K562 (cell line): ENCODE measurements at regions not wholly inside any gene's neighbourhood (a gene's known extent, or its start where the extent isn't known, plus 50 kb on each side); places are given as distances from the start of the nearest gene placed in this dataset.

ENCODE experiments used
- ATAC-seq: fragments of 200-7000 bp; cut with Tn5 transposase; 3 replicates; pipeline ENCODE4 v1.9.1; 2020; ENCODE audit warnings: moderate library complexity
- BruUV-seq: library from RNA; stranded (reverse); fragments of 400-500 nt; replicated peaks from 2 replicates; lab custom pipeline; 2021; lab: Mats Ljungman, UMichigan
- CTCF ChIA-PET: fragments of 300-600 bp; formaldehyde crosslinking; extraction: SDS; loops from one replicate; lab custom pipeline; 2021; ENCODE audit warnings: low intra/inter-chr PET ratio; lab: Yijun Ruan, JAX
- POLR2A ChIA-PET: fragments of 300-600, 350-650 bp; sonication (Branson Sonifier 250); formaldehyde crosslinking; extraction: SDS; loops from one replicate; lab custom pipeline; 2021; ENCODE audit warnings: antibody characterized with exemption, inconsistent platforms; lab: Yijun Ruan, JAX
- DNase-seq, 4 experiments: peaks; one replicate each; pipeline versions ENCODE4 v3.0.0 to v3.0.0-alpha.2; 2011 to 2018; ENCODE audit warnings: low spot score in 3 of 4, mixed read lengths in 3 of 4; ENCODE audit errors: extremely low read depth in 1 of 4
- FAIRE-seq: peaks from 2 replicates; lab custom pipeline; 2011; peaks lifted over from hg19 to GRCh38; lab: Jason Lieb, UNC
- H2AFZ ChIP-seq: 2 replicates; pipeline ENCODE4 v1.6.0; 2011; ENCODE audit warnings: low read depth, low read length, control low read depth, inconsistent platforms
- H3K27ac ChIP-seq: fragments of 200-600 bp; 3 replicates; pipeline ENCODE4 v1.8.0; 2011; ENCODE audit warnings: low read depth, mild to moderate bottlenecking, control low read depth, inconsistent platforms, low read length, moderate library complexity, mixed read lengths; ENCODE audit errors: extremely low read depth
- H3K27me3 ChIP-seq, 2 experiments: fragments of 300-600 bp in 1 of 2; 2 replicates in 1 of 2; 3 replicates in 1 of 2; pipeline versions ENCODE4 v1.6.0 to v1.8.0; 2011; ENCODE audit warnings: inconsistent platforms in 2 of 2, low read length in 2 of 2, mild to moderate bottlenecking in 1 of 2, mixed read lengths in 1 of 2, moderate library complexity in 1 of 2; ENCODE audit not compliant: control insufficient read depth in 2 of 2, insufficient read depth in 2 of 2
- H3K36me3 ChIP-seq: fragments of 300-600 bp; 3 replicates; pipeline ENCODE4 v1.8.0; 2011; ENCODE audit warnings: mild to moderate bottlenecking, low read length, inconsistent platforms; ENCODE audit not compliant: control insufficient read depth, insufficient read depth
- H3K4me1 ChIP-seq, 2 experiments: fragments of 200-600 bp in 1 of 2; replicated peaks in 1 of 2; 2 replicates in 1 of 2; 3 replicates in 1 of 2; pipeline versions ENCODE4 v1.5.1 to v1.8.0; 2011; ENCODE audit warnings: inconsistent platforms in 2 of 2, low read length in 2 of 2, mild to moderate bottlenecking in 1 of 2, mixed read lengths in 1 of 2, moderate library complexity in 1 of 2; ENCODE audit not compliant: control insufficient read depth in 2 of 2, insufficient read depth in 2 of 2
- H3K4me2 ChIP-seq: 2 replicates; pipeline ENCODE4 v1.6.1; 2011; ENCODE audit warnings: low read length, control low read depth, inconsistent platforms, mixed read lengths; ENCODE audit not compliant: insufficient read depth
- H3K4me3 ChIP-seq: fragments of 200-600 bp; sonication (generic), shearing (Covaris generic); 2 replicates; pipeline ENCODE4 v1.5.1; 2016; ENCODE audit warnings: control low read depth, inconsistent platforms
- H3K79me2 ChIP-seq: fragments of 200-600 bp; 3 replicates; pipeline ENCODE4 v1.8.0; 2011; ENCODE audit warnings: low read length, inconsistent platforms; ENCODE audit not compliant: control insufficient read depth, insufficient read depth
- H3K9ac ChIP-seq, 2 experiments: 2 replicates each; pipeline versions ENCODE4 v1.6.0 to v1.6.1; 2011; ENCODE audit warnings: low read depth in 2 of 2, low read length in 2 of 2, control low read depth in 1 of 2, inconsistent platforms in 1 of 2, mild to moderate bottlenecking in 1 of 2, mixed read lengths in 1 of 2; ENCODE audit not compliant: insufficient read depth in 1 of 2
- H3K9me1 ChIP-seq: one replicate; pipeline ENCODE4 v1.6.0; 2011; ENCODE audit warnings: inconsistent platforms, mild to moderate bottlenecking, low read length, moderate library complexity; ENCODE audit not compliant: control insufficient read depth, insufficient read depth
- H3K9me3 ChIP-seq: replicated peaks from 2 replicates; pipeline ENCODE4 v1.5.1; 2011; ENCODE audit warnings: low read depth, low read length, inconsistent platforms; ENCODE audit not compliant: control insufficient read depth, insufficient read depth
- H4K20me1 ChIP-seq: replicated peaks from 2 replicates; pipeline ENCODE4 v1.6.1; 2011; ENCODE audit warnings: low read length, inconsistent platforms, mixed read lengths; ENCODE audit not compliant: control insufficient read depth, insufficient read depth
- CREM ChIP-seq: IDR thresholded peaks from 2 replicates; pipeline ENCODE4 v1.6.1; 2014; ENCODE audit warnings: antibody characterized with exemption, low read depth
- EGR1 ChIP-seq: fragments of 450-650 bp; conservative IDR thresholded peaks from 2 replicates; pipeline ENCODE4 v1.6.1; 2017; ENCODE audit warnings: mild to moderate bottlenecking
- EHMT2 ChIP-seq: fragments of 450-650 bp; IDR thresholded peaks from 2 replicates; pipeline ENCODE4 v1.6.1; 2018; ENCODE audit warnings: antibody characterized with exemption
- ELF1 ChIP-seq: fragments of 200-800 bp; sonication (Bioruptor generic); IDR thresholded peaks from 2 replicates; pipeline ENCODE4 v1.6.1; 2016; ENCODE audit warnings: missing genetic modification characterization, missing compliant biosample characterization
- EP300 ChIP-seq: IDR thresholded peaks from 2 replicates; pipeline ENCODE4 v1.6.1; 2012; ENCODE audit warnings: low read length, improper control_type of control experiment
- FOXA3 ChIP-seq, 2 experiments: fragments of 450-650 bp in 1 of 2; sonication (generic) in 1 of 2; formaldehyde crosslinking; IDR thresholded peaks in 1 of 2; conservative IDR thresholded peaks in 1 of 2; 2 replicates each; pipeline versions ENCODE4 v1.4.0 to v1.8.0; 2020 to 2022; ENCODE audit warnings: mild to moderate bottlenecking in 2 of 2, missing genetic modification reagents in 1 of 2
- FOXK2 ChIP-seq, 2 experiments: fragments of 450-650 bp; IDR thresholded peaks in 1 of 2; conservative IDR thresholded peaks in 1 of 2; 2 replicates each; pipeline ENCODE4 v1.6.1; 2016; ENCODE audit warnings: low read depth in 2 of 2, mild to moderate bottlenecking in 1 of 2
- GABPB1 ChIP-seq: sonication (generic); formaldehyde crosslinking; IDR thresholded peaks from 2 replicates; pipeline ENCODE4 v1.8.0; 2022; ENCODE audit warnings: mild to moderate bottlenecking, missing genetic modification reagents
- HCFC1 ChIP-seq: IDR thresholded peaks from 2 replicates; pipeline ENCODE4 v1.6.1; 2012; ENCODE audit warnings: low read depth, low read length, improper control_type of control experiment
- KHSRP ChIP-seq: fragments of 450-650 bp; IDR thresholded peaks from 2 replicates; pipeline ENCODE4 v1.6.1; 2017
- MTF1 ChIP-seq: fragments of 250-450 bp; sonication (Bioruptor Pico); IDR thresholded peaks from 2 replicates; pipeline ENCODE4 v1.9.0; 2021; ENCODE audit warnings: moderate library complexity, mild to moderate bottlenecking, inconsistent platforms, borderline replicate concordance
- NFRKB ChIP-seq: fragments of 450-650 bp; IDR thresholded peaks from 2 replicates; pipeline ENCODE4 v1.6.1; 2016; ENCODE audit warnings: low read depth
- RBFOX2 ChIP-seq: fragments of 200-400 bp; formaldehyde crosslinking; IDR thresholded peaks from 2 replicates; pipeline ENCODE4 v1.6.1; 2017; ENCODE audit warnings: low read depth, mild to moderate bottlenecking, low read length, moderate library complexity
- RREB1 ChIP-seq: fragments of 250-450 bp; sonication (Bioruptor Pico); IDR thresholded peaks from 2 replicates; pipeline ENCODE4 v1.4.0; 2020
- YY1 ChIP-seq, 3 experiments: IDR thresholded peaks; 2 replicates each; pipeline ENCODE4 v1.6.1; 2011; ENCODE audit warnings: low read length in 2 of 3, mild to moderate bottlenecking in 2 of 3, moderate library complexity in 2 of 3, borderline replicate concordance in 1 of 3, control low read depth in 1 of 3, low read depth in 1 of 3; ENCODE audit not compliant: insufficient read depth in 3 of 3, insufficient replicate concordance in 2 of 3, control insufficient read depth in 1 of 3, insufficient read length in 1 of 3; ENCODE audit errors: extremely low read depth in 1 of 3
- ZC3H11A ChIP-seq: IDR thresholded peaks from 2 replicates; pipeline ENCODE4 v1.6.1; 2012; ENCODE audit warnings: low read depth, low read length, improper control_type of control experiment
- ZFP1 ChIP-seq: fragments of 450-650 bp; formaldehyde crosslinking; IDR thresholded peaks from 2 replicates; pipeline ENCODE4 v1.4.0; 2020; ENCODE audit warnings: mild to moderate bottlenecking, mixed read lengths
- ZNF274 ChIP-seq: IDR thresholded peaks from 2 replicates; pipeline ENCODE4 v1.6.1; 2011; ENCODE audit warnings: low read depth, mild to moderate bottlenecking, low read length, moderate library complexity, borderline replicate concordance
- ZNF766 ChIP-seq: fragments of 200-800 bp; sonication (Bioruptor generic); conservative IDR thresholded peaks from 2 replicates; pipeline ENCODE4 v1.6.1; 2016; ENCODE audit warnings: missing genetic modification characterization, missing compliant biosample characterization
- WGBS: fragments of 100-300 bp; shearing (Covaris generic); methylation state at CpG from one replicate; pipeline ENCODE4 v1.1.6; 2016; ENCODE audit warnings: low coverage, mixed read lengths; ENCODE audit not compliant: insufficient coverage; ENCODE audit errors: missing lambda C conversion rate; 5-methylcytosine and 5-hydroxymethylcytosine counted together
- in situ Hi-C: fragments of 300-500 bp; cut with MboI; formaldehyde crosslinking; loops from 4 replicates; pipeline ENCODE4 v1.15.0; 2018; ENCODE audit warnings: inconsistent platforms, mixed read lengths
- intact Hi-C: fragments of 100-400 bp; cut with micrococcal nuclease; formaldehyde crosslinking; loops from 2 replicates; pipeline ENCODE4 v1.14.2; 2022

- H3K9ac ChIP-seq, result peak overlapping the region in 1 of 2 experiments; percentile 72; a peak in 2 of 4 replicates
- no peaks in the 10 kb centered on the region for H3K9me3 ChIP-seq
- no peaks in the 10 kb centered on the region for H4K20me1 ChIP-seq
- intact Hi-C loops, result no loop called here
- POLR2A ChIA-PET, result interaction anchor here (0.6 to 2.9 kb wide), 4 partner anchors 8 to 754 kb away, joined by 4 to 13 read pairs (median 6); no protein-coding TSS in a partner anchor
- no peaks in the 10 kb centered on the region for H3K9me1 ChIP-seq
- no peaks in the 10 kb centered on the region for H3K27me3 ChIP-seq
- in situ Hi-C loops, result no loop called here
- CTCF ChIA-PET, result no interaction called here
- H3K36me3 ChIP-seq, result no peaks in the 10 kb centered on the region
- 5% methylated on average over 11 of the region's 11 CpGs for WGBS
- H3K27ac ChIP-seq, result peak overlapping the region; percentile 71; the same call in 2 of the 3 replicates
- no peaks in the 10 kb centered on the region for H3K79me2 ChIP-seq
- H3K4me2 ChIP-seq, result peak overlapping the region; percentile 69
- ATAC-seq (peak; percentile 93), FAIRE-seq (no peak), DNase-seq (peak in 1 of 4 experiments; percentile 56)
- H2AFZ ChIP-seq, result peak overlapping the region; percentile 96
- no peaks in the 10 kb centered on the region for H3K4me1 ChIP-seq
- BruUV-seq, result no TSS peak
- peak overlapping the region; percentile 24 for H3K4me3 ChIP-seq
- 0 out of 2 replicates have a peak, but pooled peaks have one; percentile 20 for TF ChIP-seq ELF1 (tag)
- no peak for TF ChIP-seq KHSRP
- no peak for TF ChIP-seq HCFC1
- TF ChIP-seq ZC3H11A, result no peak
- TF ChIP-seq NFRKB, result 0 out of 2 replicates have a peak, but pooled peaks have one; percentile 71
- TF ChIP-seq ZFP1 (CRISPR knock-in tag), result no peak
- 0 out of 4 replicates have a peak, but pooled peaks of 1 of the 2 experiments have one; percentile 34 for TF ChIP-seq FOXA3 (CRISPR knock-in tag; conservative IDR thresholded peaks at IDR 0.05 in 1 of 2, IDR thresholded peaks at IDR 0.05 in 1 of 2)
- no peak for TF ChIP-seq ZNF274
- TF ChIP-seq RREB1 (CRISPR knock-in tag), result no peak
- TF ChIP-seq EP300, result no peak
- TF ChIP-seq ZNF766, result no peak
- TF ChIP-seq RBFOX2, result no peak
- TF ChIP-seq CREM, result no peak
- TF ChIP-seq YY1 (IDR thresholded peaks at IDR 0.05; ENCODE audit: borderline replicate concordance in 1 of 3, control insufficient read depth in 1 of 3, extremely low read depth in 1 of 3, insufficient read depth in 3 of 3, insufficient read length in 1 of 3, insufficient replicate concordance in 2 of 3, low read depth in 1 of 3, low read length in 2 of 3), result peak in 1 of 3 experiments; percentile 78
- TF ChIP-seq FOXK2 (conservative IDR thresholded peaks at IDR 0.05 in 1 of 2, IDR thresholded peaks at IDR 0.05 in 1 of 2; ENCODE audit: low read depth in 2 of 2), result peak; percentile 68 to 75; a peak in 2 of 4 replicates
- peak; percentile 44; the same call in 1 of the 2 replicates for TF ChIP-seq EHMT2
- 0 out of 2 replicates have a peak, but pooled peaks have one; percentile 32 for TF ChIP-seq EGR1
- no peak for TF ChIP-seq GABPB1 (CRISPR knock-in tag)
- no peak for TF ChIP-seq MTF1 (CRISPR knock-in tag)
Observed at GRCh38 chr10:44249490-44249889, 135.4 kb downstream of the CXCL12 start.
